ENCODE measurements at regions not wholly inside any gene's neighbourhood (a gene's known extent, or its start where the extent isn't known, plus 50 kb on each side); places are given as distances from the start of the nearest gene placed in this dataset.

DNA sequence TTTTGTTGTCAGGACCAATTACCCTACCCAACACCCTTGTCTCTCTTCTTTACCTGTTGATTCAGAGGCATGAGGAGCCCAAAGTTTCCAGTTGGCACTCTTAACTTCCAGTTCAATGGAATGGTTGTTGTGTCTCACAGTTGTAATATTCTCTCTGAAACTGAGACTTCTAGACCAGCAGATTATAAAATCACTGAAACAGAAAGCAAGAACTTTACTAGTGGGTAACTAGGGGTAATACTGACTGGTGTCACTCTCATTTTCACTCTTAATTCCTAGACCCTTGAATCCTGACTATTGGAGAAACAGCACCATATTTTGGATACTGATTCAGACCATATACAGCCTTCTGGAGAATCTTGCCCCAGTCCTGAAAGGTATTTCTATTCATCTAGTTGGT is 140.2 kb upstream of the MMS22L start:
- TF ChIP-seq, protein P1, sequence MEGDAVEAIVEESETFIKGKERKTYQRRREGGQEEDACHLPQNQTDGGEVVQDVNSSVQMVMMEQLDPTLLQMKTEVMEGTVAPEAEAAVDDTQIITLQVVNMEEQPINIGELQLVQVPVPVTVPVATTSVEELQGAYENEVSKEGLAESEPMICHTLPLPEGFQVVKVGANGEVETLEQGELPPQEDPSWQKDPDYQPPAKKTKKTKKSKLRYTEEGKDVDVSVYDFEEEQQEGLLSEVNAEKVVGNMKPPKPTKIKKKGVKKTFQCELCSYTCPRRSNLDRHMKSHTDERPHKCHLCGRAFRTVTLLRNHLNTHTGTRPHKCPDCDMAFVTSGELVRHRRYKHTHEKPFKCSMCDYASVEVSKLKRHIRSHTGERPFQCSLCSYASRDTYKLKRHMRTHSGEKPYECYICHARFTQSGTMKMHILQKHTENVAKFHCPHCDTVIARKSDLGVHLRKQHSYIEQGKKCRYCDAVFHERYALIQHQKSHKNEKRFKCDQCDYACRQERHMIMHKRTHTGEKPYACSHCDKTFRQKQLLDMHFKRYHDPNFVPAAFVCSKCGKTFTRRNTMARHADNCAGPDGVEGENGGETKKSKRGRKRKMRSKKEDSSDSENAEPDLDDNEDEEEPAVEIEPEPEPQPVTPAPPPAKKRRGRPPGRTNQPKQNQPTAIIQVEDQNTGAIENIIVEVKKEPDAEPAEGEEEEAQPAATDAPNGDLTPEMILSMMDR (conservative IDR thresholded peaks at IDR 0.05; ENCODE audit: low read length): no peak
- no peak for TF ChIP-seq EZH2phosphoT487 (IDR thresholded peaks at IDR 0.05; ENCODE audit: borderline replicate concordance)
